HG03432 (cell line): ENCODE measurements at regions not wholly inside any gene's neighbourhood (a gene's known extent, or its start where the extent isn't known, plus 50 kb on each side); places are given as distances from the start of the nearest gene placed in this dataset.
"Not testable (repeated sequence)": the region's sequence is repeated elsewhere in the genome, so short reads cannot be mapped to it uniquely, and the experiment has no call there.

Experiments used
- ATAC-seq: cut with Tn5 transposase; IDR thresholded peaks from one replicate; pipeline ENCODE4 v1.9.1; 2021; ENCODE audit warnings: mild to moderate bottlenecking, moderate library complexity; ENCODE audit not compliant: unreplicated experiment

DNA sequence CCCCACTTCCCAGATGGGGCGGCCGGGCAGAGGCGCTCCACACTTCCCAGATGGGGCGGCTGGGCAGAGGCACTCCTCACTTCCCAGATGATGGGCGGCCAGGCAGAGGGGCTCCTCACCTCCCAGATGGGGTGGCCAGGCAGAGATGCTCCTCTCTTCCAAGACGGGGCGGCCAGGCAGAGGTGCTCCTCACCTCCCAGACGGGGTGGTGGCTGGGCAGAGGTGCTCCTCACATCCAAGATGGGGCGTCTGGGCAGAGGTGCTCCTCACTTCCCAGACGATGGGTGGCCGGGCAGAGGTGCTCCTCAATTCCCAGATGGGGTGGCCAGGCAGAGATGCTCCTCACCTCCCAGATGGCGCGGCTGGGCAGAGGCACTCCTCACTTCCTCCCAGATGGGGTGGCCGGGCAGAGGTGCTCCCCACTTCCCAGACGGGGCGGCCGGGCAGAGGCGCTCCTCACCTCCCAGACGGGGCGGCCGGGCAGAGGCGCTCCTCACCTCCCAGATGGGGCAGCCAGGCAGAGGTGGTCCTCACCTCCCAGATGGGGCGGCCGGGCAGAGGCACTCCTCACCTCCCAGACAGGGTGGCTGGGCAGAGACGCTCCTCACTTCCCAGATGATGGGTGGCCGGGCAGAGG lies 275.2 kb downstream of the LIPI start:
- ATAC-seq = not testable (repeated sequence)

DNA sequence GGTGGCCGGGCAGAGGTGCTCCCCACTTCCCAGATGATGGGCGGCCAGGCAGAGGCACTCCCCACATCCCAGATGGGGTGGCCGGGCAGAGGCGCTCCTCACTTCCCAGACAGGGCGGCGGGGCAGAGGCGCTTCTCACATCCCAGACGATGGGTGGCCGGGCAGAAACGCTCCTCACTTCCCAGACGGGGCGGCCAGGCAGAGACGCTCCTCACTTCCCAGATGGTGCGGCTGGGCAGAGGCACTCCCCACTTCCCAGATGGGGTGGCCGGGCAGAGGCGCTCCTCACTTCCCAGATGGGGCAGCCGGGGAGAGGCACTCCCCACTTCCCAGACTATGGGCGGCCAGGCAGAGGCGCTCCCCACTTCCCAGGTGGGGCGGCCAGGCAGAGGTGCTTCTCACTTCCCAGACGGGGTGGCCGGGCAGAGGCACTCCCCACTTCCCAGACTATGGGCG lies 275.8 kb downstream of the LIPI start:
- ATAC-seq = not testable (repeated sequence)

DNA sequence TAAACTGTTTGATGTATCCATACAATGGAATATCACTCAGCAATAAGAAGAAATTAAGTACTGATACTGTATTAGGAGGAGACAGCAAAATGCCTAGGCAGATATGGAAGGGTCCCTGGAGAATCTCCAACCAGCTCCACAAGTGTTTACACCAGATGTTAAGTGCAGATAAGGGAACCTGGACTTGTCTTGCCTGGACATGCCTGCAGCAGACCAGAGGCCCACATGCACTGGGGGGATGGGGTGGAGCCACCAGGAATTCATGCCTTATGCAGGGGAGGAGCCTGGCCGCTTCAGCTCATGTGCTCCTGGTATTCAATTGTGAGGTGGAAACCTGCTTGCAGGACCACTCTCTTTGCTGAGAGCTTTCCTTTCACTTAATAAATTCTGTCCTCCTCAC lies 287.6 kb downstream of the LIPI start:
- ATAC-seq = not testable (repeated sequence)

DNA sequence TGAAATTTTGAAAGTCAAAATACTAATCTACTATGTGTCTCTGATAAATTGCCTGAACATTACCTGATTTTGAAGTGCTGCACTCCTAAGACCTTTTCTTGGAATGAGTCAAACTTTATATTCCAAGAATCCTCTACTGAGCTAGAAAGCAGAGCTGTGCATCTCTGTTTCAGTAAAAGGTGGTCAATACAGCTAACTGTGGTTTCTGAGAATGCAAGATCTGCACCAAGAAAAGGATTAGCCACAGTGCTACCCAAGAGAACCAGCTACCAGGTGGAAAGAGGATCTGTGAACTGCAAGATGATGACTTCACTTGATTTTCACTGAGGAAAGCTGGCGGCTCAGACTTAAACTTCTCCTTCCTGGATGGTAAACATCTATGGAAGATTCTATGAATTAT lies 289.3 kb downstream of the LIPI start:
- ATAC-seq = not testable (repeated sequence)

DNA sequence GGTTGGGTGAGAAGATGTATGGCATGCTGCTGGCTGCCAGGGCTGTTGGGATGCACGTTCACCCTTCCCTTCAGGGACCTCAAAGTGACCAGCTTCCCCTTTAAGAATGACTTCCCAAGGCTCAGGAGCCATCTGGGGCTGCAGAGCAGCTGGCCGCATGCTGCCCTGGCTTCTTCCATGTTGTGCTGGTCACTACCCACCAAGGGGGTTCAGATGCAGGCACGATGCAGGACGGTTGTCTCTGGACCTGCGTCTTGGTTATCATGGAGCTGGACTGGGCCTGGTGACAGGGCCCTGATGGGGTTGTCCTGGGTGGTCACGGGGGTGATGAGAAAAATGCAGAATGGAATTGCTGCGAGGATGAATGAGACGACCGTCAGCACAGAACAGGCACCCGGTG lies 297.8 kb downstream of the POTED start:
- not testable (repeated sequence) for ATAC-seq

DNA sequence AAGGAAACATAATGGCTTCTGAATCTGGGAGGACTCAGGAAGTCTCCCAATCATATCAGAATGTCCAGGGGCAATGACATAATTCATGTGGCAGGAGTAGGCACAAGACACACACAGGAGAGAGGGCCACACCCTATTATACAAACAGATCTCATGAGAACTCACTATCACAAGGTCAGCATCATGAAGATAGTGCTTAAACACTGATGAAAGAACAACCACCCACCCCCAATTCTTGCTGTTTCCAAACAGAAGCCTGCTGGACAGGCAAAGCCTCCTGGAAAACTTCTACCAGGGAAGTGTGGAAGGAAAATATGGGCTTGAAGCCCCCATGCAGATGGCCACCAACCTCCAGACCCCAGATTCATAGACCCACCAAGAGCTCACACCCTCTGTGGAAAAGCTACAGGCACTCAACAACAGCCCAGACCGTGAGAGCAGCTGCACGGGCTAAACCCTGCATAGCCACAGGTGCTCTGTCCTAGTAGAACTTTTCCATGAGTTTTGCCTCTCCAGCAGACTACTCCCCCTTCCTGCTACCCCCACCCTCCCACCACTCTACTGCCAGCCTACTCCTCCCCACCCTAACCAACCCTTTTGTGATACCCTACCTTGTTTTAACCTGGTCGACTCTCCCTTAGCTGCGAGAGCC lies 287.1 kb downstream of the POTED start:
- not testable (repeated sequence) for ATAC-seq

DNA sequence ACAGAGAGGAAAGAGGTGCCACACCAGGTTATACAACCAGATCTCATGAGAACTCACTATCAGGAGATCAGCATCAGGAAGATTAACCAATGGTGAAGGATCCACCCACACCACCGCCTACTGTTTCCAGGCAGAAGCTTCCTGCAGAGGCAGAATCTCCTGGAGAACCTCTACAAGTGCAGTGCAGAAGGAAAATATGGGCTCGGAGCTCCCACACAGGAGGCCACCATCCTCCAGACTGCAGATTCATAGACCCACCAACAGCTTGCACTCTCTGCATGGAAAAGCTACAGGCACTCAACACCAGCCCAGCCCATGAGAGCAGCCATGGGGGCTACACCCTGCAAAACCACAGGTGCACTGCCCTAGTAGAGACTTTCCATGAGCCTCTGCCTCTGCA lies 284.0 kb downstream of the POTED start:
- not testable (repeated sequence) for ATAC-seq

DNA sequence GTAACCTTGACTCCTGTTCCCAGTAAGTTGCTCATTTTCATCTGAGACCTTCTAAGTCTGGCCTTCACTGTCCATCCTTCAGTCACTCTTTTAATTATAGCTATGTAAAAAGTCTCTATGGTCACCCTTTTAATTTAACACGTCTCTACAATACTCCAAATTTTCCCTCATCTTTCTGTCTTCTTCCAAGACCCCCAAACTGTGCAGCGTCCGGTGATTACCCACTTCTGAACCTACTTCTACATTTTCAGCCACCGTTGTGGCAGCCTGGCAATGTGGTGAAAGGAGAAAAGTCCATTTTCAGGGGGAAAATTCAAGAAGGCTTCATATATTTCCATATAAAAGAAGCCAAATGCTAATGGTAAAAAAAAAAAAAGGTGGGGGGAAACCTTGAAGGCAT lies 283.4 kb downstream of the POTED start:
- ATAC-seq = not testable (repeated sequence)

DNA sequence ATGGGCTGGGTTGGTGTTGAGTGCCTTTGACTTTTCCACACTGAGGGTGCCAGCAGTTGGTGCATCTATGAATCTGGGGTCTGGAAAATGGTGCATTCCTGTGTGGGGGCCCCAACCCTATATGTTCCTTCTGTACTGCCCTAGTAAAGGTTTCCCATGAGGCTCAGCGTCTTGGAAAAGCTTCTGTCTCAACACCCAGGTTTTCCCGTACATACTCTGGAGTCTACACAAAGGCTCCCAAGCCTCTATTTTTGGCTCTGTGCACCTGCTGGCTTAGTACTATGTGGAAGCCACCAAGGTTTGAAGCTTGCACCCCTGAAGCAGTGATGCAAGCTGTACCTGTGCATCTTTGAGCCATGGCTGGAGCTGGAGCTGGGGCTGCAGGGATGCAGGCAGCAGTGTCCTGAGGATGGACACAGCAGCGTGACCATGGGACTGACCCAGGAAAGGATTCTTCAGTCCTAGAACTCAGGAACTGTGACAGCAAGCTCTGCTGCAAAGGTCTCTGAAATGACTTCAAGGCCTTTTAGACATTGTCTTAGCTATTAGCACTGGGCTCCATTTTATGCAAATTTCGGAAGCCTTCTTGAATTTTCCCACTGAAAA lies 282.7 kb downstream of the POTED start:
- not testable (repeated sequence) for ATAC-seq

DNA sequence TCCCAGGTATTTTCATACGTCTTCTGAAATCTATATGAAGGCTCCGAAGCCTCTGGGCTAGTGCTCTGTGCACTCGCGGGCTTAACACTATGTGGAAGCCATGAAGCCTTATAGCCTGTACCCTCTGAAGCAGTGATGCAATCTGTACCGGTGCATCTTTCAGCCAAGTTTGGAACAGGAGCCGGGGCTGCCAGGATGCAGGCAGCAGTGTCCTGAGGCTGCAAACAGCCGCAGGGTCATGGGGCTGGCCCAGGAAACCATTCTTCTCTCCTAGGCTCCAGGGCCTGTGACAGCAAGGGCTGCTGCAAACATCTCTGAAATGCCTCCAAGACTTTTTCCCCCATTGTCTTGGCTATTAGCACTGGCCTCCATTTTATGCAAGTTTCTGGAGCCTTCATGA lies 279.6 kb downstream of the POTED start:
- not testable (repeated sequence) for ATAC-seq

DNA sequence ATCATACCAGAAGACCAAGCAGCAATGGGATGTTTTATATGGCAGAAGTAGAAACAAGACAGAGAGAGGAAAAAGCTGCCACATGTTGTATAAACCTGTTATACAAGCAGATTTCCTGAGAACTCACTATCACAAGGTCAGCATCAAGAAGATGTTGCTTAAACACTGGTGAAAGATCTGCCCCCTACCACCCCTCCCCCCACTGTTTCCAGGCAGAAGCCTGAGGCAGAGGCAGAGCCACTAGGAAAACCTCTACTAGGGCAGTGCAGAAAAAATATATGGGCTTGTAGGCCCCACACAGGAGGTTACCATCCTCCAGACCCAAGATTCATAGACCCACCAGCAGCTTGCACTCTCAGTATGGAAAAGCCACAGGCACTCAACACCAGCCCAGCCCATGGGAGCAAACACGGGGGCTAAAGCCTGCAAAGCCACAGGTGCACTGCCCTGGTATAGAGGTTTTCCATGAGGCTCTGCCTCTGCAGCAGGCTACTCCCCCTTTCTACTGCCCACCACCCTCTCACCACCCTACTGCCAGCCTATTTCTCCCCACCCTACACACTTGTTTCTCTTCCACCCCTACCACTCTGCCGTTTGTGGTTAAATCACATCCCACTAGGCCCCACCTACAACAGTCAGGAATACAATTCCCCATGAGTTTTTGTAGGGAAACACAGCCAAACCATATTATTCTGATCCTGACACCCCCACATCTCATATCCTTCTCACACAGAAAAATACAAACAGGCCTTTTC lies 274.2 kb downstream of the POTED start:
- not testable (repeated sequence) for ATAC-seq

DNA sequence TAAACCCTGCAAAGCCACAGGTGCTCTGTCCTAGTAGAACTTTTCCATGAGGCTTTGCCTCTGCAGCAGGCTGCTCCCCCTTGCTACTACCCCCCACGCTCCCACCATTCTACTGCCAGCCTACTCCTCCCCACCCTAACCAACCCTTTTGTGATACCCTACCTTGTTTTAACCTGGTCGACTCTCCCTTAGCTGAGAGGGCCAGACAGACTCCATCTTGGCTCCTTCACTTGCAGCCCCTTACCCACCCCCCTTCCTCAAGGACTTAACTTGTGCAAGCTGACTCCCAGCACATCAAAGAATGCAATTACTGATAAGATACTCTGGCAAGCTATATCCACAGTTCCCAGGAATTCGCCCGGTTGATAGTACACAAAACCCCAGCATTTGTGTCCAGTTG lies 267.9 kb downstream of the POTED start:
- ATAC-seq = not testable (repeated sequence)

DNA sequence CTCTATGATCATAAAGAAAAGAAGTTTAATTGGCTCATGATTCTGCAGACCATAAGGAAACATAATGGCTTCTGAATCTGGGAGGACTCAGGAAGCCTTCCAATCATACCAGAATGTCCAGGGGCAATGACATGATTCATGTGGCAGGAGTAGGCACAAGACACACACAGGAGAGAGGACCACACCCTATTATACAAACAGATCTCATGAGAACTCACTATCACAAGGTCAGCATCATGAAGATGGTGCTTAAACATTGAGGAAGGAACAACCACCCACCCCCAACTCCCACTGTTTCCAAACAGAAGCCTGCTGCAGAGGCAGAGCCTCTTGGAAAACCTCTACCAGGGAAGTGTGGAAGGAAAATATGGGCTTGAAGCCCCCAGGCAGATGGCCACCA lies 267.4 kb downstream of the POTED start:
- ATAC-seq = not testable (repeated sequence)

DNA sequence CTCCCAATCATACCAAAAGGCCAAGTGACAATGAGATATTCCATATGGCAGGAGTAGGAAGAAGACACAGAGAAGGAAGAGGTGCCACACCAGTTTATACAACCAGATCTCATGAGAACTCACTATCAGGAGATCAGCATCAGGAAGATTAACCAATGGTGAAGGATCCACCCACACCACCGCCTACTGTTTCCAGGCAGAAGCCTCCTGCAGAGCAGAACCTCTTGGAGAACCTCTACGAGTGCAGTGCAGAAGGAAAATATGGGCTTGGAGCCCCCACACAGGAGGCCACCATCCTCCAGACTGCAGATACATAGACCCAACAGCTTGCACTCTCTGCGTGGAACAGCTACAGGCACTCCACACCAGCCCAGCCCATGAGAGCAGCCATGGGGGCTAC lies 264.4 kb downstream of the POTED start:
- not testable (repeated sequence) for ATAC-seq

DNA sequence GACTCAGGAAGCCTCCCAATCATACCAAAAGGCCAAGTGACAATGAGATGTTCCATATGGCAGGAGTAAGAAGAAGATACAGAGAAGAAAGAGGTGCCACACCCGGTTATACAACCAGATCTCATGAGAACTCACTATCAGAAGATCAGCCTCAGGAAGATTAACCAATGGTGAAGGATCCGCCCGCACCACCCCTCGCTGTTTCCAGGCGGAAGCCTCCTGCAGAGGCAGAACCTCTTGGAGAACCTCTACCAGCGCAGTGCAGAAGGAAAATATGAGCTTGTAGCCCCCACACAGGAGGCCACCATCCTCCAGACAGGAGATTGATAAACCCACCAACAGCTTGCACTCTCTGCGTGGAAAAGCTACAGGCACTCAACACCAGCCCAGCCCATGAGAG lies 245.1 kb downstream of the POTED start:
- no peak for ATAC-seq

DNA sequence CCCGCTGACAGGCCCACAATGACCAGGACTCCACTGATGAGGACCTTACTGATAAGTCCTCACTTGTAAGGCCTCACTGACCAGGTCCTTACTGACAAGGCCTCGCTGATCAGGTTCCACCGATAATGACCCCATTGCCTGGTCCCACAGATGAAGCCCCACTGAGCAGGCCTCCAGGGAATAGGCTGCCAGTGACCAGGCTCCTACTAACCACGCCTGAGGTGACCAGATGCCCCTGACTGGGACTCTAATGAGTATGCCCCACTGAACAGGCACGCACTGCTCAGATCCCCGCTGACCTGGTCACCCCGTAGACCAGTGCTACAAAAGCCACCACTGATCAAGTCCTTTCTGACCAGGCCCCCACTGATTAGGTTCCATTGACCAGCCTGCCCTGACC lies 241.2 kb downstream of the POTED start:
- not testable (repeated sequence) for ATAC-seq

DNA sequence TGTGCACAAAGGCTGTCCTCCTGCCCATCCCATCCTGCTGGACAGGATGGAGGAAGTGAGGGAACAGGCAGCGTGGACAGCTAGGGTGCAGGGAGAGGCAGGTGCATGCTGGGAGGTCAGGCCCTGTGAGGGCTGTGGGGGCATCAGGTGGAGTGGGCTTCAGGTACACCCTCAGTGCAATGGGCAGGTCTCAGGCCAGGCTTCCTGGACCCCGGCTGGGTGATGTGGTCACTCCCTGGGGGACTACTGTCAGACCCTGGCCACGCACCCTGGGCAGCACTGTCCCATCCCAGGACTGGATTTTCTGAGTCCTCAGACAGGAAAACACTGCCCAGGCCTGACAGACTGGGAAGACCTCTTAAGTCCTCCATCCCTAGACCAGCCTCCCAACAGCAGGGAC lies 239.9 kb downstream of the POTED start:
- not testable (repeated sequence) for ATAC-seq

DNA sequence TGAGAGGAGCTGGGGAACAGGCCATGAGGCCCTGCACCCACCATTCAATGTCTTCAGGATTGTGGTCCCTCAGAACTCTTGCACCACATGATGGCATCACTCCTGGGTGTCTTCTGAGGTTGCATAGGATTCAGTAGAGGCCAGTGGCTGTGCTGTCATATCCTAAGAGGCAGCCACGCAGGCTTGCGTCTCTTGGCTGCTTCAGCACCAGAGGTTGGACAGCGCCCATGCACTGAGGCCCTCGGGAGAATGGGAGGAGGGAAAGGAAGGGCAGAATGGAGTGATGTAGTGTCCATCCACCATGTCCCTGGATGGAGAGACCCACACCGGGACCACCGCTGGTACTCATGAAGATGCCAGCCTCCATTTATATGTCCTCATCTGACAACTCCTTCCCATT lies 237.1 kb downstream of the POTED start:
- ATAC-seq = not testable (repeated sequence)

DNA sequence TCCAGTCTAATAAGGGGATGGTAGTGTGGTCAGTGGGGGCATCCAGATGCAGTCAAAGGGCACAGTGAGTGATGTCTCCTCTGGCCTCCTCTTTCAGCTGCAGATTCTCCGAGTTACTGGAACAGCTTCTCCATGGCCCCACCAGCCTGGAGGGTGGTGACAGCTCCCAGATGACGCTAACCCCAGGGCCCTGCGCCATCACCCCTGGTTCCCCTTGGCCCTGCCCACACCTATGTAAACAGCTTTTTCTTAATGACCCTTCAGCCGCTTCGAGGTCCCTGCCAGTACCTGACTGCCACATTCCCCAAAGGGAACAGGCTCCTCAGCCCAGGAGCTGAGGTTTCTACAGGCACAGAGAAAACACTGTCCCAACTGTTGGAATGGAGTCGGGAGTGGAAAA lies 235.0 kb downstream of the POTED start:
- ATAC-seq = not testable (repeated sequence)

DNA sequence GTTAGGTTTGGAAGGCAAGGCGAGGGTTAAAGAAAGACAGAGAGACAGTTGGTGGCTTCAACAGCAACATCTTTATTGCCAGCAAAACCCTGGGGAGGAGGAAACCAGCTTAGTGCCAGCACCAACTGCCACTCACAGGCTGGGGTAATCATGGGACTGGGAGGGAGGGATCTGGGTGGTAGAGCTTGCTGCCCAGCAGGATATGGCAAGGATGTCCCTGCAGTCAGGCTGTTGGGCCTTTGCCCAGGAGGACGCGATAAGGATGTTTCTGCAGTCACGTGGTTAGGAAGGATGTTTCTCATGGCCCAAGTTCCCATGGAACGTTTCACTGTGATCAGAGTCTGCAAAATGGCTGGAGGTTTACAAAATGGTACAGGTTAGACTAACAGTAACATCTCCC lies 233.5 kb downstream of the POTED start:
- ATAC-seq = not testable (repeated sequence)

DNA sequence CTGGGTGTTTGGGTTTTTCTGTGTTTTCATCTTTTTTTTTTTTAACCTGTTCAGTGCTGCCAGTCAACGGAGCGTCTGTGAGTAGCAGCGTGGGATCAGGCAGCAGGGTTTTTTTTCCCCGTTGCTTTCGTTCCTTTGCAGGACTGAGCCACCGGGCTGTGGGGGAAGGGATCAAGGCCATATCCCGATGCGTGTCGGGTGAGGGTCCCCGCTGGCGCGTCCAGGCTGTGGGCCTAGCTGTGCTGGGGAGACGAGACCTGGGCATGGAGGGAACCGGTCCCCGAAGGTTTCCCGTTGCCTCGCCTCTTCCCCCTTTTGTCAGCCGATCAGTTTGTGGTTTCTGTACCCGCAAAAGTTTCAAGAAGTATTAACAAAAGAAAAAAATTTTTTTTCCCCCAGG lies 218.1 kb downstream of the POTED start:
- ATAC-seq = not testable (repeated sequence)
